Progenitor cell of endocrine pancreas (in vitro differentiated cells): ENCODE measurements at regions not wholly inside any gene's neighbourhood (a gene's known extent, or its start where the extent isn't known, plus 50 kb on each side); places are given as distances from the start of the nearest gene placed in this dataset.

Source experiments
- DNase-seq: peaks from one replicate; pipeline ENCODE4 v3.0.0; 2021; ENCODE audit warnings: low spot score; ENCODE audit not compliant: unreplicated experiment
- H3K27ac Mint-ChIP-seq: 2 replicates; pipeline ENCODE4 v1.8.0; 2021; ENCODE audit warnings: mild to moderate bottlenecking, moderate library complexity, mixed read lengths
- H3K27me3 Mint-ChIP-seq: 2 replicates; pipeline ENCODE4 v1.8.0; 2021; ENCODE audit warnings: mixed read lengths
- H3K36me3 Mint-ChIP-seq: 2 replicates; pipeline ENCODE4 v1.8.0; 2022; ENCODE audit warnings: mixed read lengths; ENCODE audit not compliant: insufficient read depth
- H3K4me1 Mint-ChIP-seq: 2 replicates; pipeline ENCODE4 v1.8.0; 2021; ENCODE audit warnings: low read depth, mixed read lengths
- H3K4me3 Mint-ChIP-seq: 2 replicates; pipeline ENCODE4 v1.8.0; 2021; ENCODE audit warnings: low read depth, mild to moderate bottlenecking, moderate library complexity, mixed read lengths
- H3K9me3 Mint-ChIP-seq: 2 replicates; pipeline ENCODE4 v1.8.0; 2021; ENCODE audit warnings: low read depth, mixed read lengths
- TF ChIP-seq, protein P1 (sequence below): fragments of 200-600 bp; sonication (generic); IDR thresholded peaks from one replicate; pipeline ENCODE4 v1.5.0; 2021; ENCODE audit warnings: antibody characterized with exemption, mild to moderate bottlenecking; ENCODE audit not compliant: unreplicated experiment

DNA sequence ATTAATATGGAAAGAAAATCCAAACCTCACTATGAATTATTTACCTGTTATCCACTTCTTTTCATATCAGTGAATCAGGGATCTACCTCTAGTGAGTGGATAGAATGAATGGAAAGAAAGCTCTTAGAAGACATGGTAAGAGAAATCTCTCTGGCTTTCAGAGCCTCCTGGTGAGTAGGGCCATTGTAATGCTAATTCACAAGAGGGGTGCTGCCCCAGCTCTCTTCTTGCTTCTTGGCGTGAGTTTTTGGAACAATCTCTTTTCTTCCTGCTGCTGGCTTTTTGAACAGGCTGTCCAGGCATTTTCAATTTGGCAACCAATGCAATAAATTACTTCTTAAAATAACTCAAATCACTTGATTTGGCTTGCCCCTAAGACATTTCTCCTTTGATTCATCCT is 49.9 kb upstream of the KCNN2 start:
- Mint-ChIP-seq H3K4me3 (no peak overlapping the region), H3K9me3 (no peaks in the 10 kb centered on the region), H3K4me1 (peaks cover 2% of the 10 kb centered on the region), H3K27ac (no peak overlapping the region), H3K27me3 (no peaks in the 10 kb centered on the region), H3K36me3 (no peaks in the 10 kb centered on the region)
- TF ChIP-seq, protein P1, sequence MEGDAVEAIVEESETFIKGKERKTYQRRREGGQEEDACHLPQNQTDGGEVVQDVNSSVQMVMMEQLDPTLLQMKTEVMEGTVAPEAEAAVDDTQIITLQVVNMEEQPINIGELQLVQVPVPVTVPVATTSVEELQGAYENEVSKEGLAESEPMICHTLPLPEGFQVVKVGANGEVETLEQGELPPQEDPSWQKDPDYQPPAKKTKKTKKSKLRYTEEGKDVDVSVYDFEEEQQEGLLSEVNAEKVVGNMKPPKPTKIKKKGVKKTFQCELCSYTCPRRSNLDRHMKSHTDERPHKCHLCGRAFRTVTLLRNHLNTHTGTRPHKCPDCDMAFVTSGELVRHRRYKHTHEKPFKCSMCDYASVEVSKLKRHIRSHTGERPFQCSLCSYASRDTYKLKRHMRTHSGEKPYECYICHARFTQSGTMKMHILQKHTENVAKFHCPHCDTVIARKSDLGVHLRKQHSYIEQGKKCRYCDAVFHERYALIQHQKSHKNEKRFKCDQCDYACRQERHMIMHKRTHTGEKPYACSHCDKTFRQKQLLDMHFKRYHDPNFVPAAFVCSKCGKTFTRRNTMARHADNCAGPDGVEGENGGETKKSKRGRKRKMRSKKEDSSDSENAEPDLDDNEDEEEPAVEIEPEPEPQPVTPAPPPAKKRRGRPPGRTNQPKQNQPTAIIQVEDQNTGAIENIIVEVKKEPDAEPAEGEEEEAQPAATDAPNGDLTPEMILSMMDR = no peak
- no peak for DNase-seq
